Astrocyte of the cerebellum (primary cell): ENCODE measurements at regions not wholly inside any gene's neighbourhood (a gene's known extent, or its start where the extent isn't known, plus 50 kb on each side); places are given as distances from the start of the nearest gene placed in this dataset.

ENCODE experiments used
- DNase-seq: peaks from one replicate; pipeline ENCODE4 v3.0.0-alpha.2; 2011; ENCODE audit warnings: low read depth
- H3K4me3 ChIP-seq: 2 replicates; pipeline ENCODE4 v1.5.1; 2011; ENCODE audit warnings: mild to moderate bottlenecking, low read depth, low read length, moderate library complexity
- in situ Hi-C: cut with HindIII; loops from 2 replicates; pipeline ENCODE4 v1.10.0; 2017; ENCODE audit warnings: low sequenced_read_pairs
- TF ChIP-seq, protein P1 (sequence below): IDR thresholded peaks from 2 replicates; pipeline ENCODE4 v1.5.1; 2012; ENCODE audit warnings: low read length, low read depth, moderate library complexity, mild to moderate bottlenecking; ENCODE audit errors: missing control alignments

DNA sequence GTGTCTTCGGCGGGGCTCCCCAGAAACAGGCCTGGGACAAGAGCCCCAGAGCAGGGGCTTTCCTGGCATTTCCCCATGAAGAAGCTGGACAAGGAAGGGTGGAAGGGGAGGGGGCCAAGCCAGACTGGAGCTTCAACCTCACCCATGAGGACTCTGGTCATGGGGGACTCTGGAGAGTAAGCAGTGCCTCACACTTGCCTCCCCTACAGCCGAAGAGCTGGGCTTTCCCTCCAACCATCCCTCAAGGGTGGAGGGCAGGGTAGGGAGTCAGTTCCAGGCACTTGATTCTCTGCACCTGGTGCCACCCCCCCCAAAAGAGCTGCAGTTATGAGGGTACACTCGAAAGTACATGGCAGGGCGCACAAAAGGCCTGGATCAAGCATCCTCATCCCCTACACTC lies 246.6 kb downstream of the TFCP2L1 start:
- in situ Hi-C loops, result no loop called here
- TF ChIP-seq, protein P1, sequence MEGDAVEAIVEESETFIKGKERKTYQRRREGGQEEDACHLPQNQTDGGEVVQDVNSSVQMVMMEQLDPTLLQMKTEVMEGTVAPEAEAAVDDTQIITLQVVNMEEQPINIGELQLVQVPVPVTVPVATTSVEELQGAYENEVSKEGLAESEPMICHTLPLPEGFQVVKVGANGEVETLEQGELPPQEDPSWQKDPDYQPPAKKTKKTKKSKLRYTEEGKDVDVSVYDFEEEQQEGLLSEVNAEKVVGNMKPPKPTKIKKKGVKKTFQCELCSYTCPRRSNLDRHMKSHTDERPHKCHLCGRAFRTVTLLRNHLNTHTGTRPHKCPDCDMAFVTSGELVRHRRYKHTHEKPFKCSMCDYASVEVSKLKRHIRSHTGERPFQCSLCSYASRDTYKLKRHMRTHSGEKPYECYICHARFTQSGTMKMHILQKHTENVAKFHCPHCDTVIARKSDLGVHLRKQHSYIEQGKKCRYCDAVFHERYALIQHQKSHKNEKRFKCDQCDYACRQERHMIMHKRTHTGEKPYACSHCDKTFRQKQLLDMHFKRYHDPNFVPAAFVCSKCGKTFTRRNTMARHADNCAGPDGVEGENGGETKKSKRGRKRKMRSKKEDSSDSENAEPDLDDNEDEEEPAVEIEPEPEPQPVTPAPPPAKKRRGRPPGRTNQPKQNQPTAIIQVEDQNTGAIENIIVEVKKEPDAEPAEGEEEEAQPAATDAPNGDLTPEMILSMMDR, result no peak
- DNase-seq, result no peak
- no peak overlapping the region for H3K4me3 ChIP-seq

DNA sequence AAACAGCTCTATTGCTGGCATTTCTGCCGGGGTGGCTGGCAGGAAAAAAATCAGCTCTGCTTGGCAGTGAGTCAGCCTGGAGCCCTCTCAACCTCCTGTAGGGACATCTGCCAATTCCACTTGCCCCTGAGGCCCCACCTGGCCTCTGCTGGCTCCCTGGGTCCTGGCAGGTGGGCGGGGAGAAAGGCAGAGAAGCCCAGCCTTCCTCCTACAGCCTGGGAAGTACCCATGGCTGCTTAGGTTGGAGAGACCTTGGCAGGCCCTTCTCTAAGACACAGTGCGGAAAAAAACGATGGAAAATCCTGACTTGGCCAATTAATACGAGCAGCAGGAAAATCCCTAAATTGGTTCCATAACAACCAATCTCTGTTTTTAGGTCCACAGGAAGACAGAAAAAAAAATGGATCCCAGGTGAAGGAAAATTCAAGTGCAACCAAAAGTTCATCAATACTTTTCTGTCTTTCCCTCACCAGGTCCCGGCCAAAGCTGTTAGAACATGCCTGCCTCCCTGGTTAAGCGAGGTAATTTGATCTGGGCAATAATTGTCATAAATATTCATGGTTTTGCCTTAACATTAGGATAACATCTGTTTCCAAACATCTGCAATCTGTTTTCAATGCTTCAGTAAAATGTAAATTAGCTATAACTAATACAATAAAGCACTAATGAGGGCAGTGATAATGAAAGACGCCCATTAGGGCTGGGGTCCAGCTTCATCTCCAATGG lies 245.9 kb downstream of the TFCP2L1 start:
- in situ Hi-C loops, result no loop called here
- no peak for DNase-seq
- TF ChIP-seq, protein P1, result no peak
- H3K4me3 ChIP-seq, result no peak overlapping the region

DNA sequence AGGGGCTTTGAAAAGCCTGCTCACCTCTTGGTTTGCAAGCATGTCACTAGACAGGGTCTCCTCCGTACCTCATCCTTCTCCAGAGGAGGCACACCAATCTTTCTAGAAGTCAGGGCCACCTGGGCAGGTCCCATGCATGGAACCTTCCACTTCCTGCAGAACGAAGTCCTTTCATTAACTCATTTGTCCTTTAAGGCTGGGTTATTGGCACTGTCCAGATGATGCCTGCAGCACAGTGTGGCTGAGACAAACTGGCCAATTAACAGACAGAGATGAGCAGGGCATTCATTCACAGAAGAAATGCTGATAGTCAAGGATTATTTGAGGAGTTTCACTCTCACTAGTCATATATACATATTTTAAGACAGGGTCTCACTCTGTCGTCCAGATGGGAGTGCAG lies 245.3 kb downstream of the TFCP2L1 start:
- TF ChIP-seq, protein P1, result no peak
- no peak overlapping the region for H3K4me3 ChIP-seq
- in situ Hi-C loops, result no loop called here
- DNase-seq, result no peak

DNA sequence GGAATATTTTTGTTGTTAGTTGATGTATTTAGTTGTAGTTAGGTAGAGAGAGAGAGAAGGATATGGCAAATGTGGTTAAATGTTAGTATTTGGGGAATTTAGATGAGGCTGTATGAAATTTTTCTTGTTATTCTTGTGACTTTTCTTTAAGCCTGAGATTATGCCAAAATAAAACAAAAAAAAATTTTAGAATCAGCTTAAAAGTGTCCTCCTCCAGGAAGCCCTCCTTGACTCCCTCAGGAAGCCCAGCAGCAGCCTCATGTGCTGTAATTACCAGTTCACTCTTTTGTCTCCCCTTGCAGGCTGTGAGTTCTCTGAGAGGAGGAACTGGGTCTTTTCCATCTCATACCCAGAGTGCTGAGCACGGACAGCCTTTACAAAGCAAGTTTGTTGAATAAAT lies 243.5 kb downstream of the TFCP2L1 start:
- no peak overlapping the region for H3K4me3 ChIP-seq
- in situ Hi-C loops, result no loop called here
- TF ChIP-seq, protein P1, result no peak
- no peak for DNase-seq

- in situ Hi-C loops, result no loop called here
- DNase-seq, result no peak
- no peak overlapping the region for H3K4me3 ChIP-seq
- TF ChIP-seq, protein P1, result no peak
These were observed 241.8 kb downstream of the TFCP2L1 start for GRCh38 chr2:121043061-121043826.

- TF ChIP-seq, protein P1, result no peak
- DNase-seq, result no peak
- in situ Hi-C loops, result no loop called here
- H3K4me3 ChIP-seq, result no peak overlapping the region
These were observed 241.2 kb downstream of the TFCP2L1 start for GRCh38 chr2:121043827-121044222.
